Esophagus muscularis mucosa (tissue), 4 donors: ENCODE measurements at regions not wholly inside any gene's neighbourhood (a gene's known extent, or its start where the extent isn't known, plus 50 kb on each side); places are given as distances from the start of the nearest gene placed in this dataset.

Experiments used
- DNase-seq: peaks from one replicate; pipeline ENCODE4 v3.0.0-alpha.2; 2017; ENCODE audit errors: extremely low spot score
- H3K27ac ChIP-seq, 4 donors: fragments of 200-600 bp; sonication (generic); replicated peaks in 1 of 4; 1 replicate in 3 of 4; 2 replicates in 1 of 4; pipeline ENCODE4 v1.5.1; 2016 to 2019; ENCODE audit warnings: mild to moderate bottlenecking in 1 of 4
- H3K27me3 ChIP-seq, 4 donors: fragments of 200-600 bp; sonication (generic); one replicate each; pipeline versions ENCODE4 v1.5.1 to v1.6.0; 2016 to 2019
- H3K36me3 ChIP-seq, 4 donors: fragments of 200-600 bp; sonication (generic); one replicate each; pipeline ENCODE4 v1.5.1; 2016 to 2019
- H3K4me1 ChIP-seq, 4 donors: fragments of 200-600 bp; sonication (generic); one replicate each; pipeline ENCODE4 v1.5.1; 2016 to 2019
- H3K4me3 ChIP-seq, 4 donors: fragments of 200-600 bp; sonication (generic); 1 replicate in 2 of 4; 2 replicates in 2 of 4; pipeline ENCODE4 v1.5.1; 2016 to 2019; ENCODE audit warnings: mild to moderate bottlenecking in 4 of 4, moderate library complexity in 1 of 4
- H3K9me3 ChIP-seq, 4 donors: fragments of 200-600 bp; sonication (generic); 1 replicate in 3 of 4; 2 replicates in 1 of 4; pipeline ENCODE4 v1.5.1; 2016 to 2019
- CTCF ChIP-seq, 3 experiments: fragments of 200-600 bp in 2 of 3; fragments of 450-650 bp in 1 of 3; sonication (generic) in 2 of 3; IDR thresholded peaks; one replicate each; pipeline ENCODE4 v1.5.1; 2017 to 2019; ENCODE audit warnings: antibody characterized with exemption in 3 of 3, mild to moderate bottlenecking in 2 of 3, moderate library complexity in 1 of 3
- EP300 ChIP-seq: sonication (generic); formaldehyde crosslinking; IDR thresholded peaks from one replicate; pipeline ENCODE4 v1.6.1; 2017; ENCODE audit warnings: antibody characterized with exemption
- POLR2A ChIP-seq: fragments of 450-650 bp; IDR thresholded peaks from one replicate; pipeline ENCODE4 v1.6.1; 2017; ENCODE audit warnings: antibody characterized with exemption, moderate library complexity, mild to moderate bottlenecking, low read depth
- POLR2AphosphoS5 ChIP-seq, 2 donors: sonication (generic); formaldehyde crosslinking; IDR thresholded peaks; one replicate each; pipeline ENCODE4 v1.6.1; 2017; ENCODE audit warnings: antibody characterized with exemption in 2 of 2
- WGBS: methylation state at CpG from one replicate; pipeline ENCODE4 v1.1.5; 2018; 5-methylcytosine and 5-hydroxymethylcytosine counted together
- intact Hi-C: fragments of 100-400 bp; cut with DNase I; formaldehyde crosslinking; loops from one replicate; pipeline ENCODE4 v1.15.1; 2023

- no peak overlapping the region for H3K4me3 ChIP-seq
- intact Hi-C loops = no loop called here
- 81% methylated on average over 9 of the region's 9 CpGs for WGBS
- no peaks in the 10 kb centered on the region for H3K36me3 ChIP-seq
- no peaks in the 10 kb centered on the region for H3K4me1 ChIP-seq
- no peak for DNase-seq
- no peak overlapping the region for H3K27ac ChIP-seq
- H3K27me3 ChIP-seq = no peaks in the 10 kb centered on the region
- H3K9me3 ChIP-seq = peaks cover 0 to 3% (median 1%) of the 10 kb centered on the region in 4 donors
- TF ChIP-seq POLR2AphosphoS5 (IDR thresholded peaks at IDR 0.05) (no peak), EP300 (no peak), CTCF (IDR thresholded peaks at IDR 0.05) (no peak), POLR2A (no peak)
These were observed 88.9 kb upstream of the TRIO start for GRCh38 chr5:14054111-14054854.

DNA sequence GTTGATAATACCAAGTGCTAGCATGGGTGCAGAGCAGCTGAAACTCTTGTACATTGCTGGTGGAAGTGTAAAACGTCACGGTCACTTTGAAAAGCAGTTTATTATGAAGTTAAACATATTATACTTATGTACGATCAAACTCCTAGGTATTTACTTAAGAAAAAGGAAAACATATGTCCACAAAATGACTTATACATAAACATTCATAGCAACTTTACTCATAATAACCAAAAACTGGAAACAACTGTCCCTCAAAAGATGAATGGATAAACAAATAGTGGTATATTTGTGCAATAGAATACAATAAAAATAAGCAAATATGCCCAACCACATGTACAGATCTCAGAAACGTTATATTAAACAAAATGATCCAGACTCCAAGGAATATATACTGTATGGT is 92.3 kb upstream of the TRIO start:
- peaks cover 0 to 14% (median 6%) of the 10 kb centered on the region in 4 donors for H3K9me3 ChIP-seq
- H3K27me3 ChIP-seq = no peaks in the 10 kb centered on the region
- WGBS = 39% methylated on average over 4 of the region's 4 CpGs
- intact Hi-C loops = no loop called here
- H3K4me1 ChIP-seq = no peaks in the 10 kb centered on the region
- TF ChIP-seq EP300 (no peak), CTCF (IDR thresholded peaks at IDR 0.05) (no peak), POLR2A (no peak), POLR2AphosphoS5 (IDR thresholded peaks at IDR 0.05) (no peak)
- H3K36me3 ChIP-seq = no peaks in the 10 kb centered on the region
- no peak overlapping the region for H3K27ac ChIP-seq
- no peak for DNase-seq
- no peak overlapping the region for H3K4me3 ChIP-seq

DNA sequence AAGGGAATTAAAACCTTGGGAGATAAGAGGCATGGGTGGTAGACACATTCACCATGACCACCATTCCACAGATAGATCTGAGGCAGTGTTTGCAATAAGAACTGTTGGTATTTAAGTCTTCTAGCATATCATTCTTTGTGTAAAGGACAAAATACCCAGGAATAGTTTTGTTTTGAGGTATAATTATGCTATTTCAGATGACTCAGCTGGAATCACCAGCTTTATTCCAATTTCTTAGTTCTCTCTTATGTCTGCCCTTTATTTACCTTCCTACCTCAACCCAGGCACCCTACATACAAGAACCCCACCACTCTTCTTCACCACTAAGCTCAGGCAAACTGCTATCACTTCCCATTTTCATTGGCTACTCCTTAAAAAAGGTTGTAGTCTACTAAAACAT is 94.7 kb upstream of the TRIO start:
- Histone ChIP-seq H3K27me3 (no peaks in the 10 kb centered on the region), H3K9me3 (peaks cover 0 to 14% (median 6%) of the 10 kb centered on the region in 4 donors), H3K4me3 (no peak overlapping the region), H3K36me3 (no peaks in the 10 kb centered on the region), H3K27ac (no peak overlapping the region), H3K4me1 (no peaks in the 10 kb centered on the region)
- TF ChIP-seq CTCF (IDR thresholded peaks at IDR 0.05) (no peak), POLR2A (no peak), POLR2AphosphoS5 (IDR thresholded peaks at IDR 0.05) (no peak), EP300 (no peak)
- DNase-seq = no peak
- intact Hi-C loops = no loop called here

GRCh38 chr5:14041528-14042192 is 97.2 kb upstream of the DNAH5 start:
- Histone ChIP-seq H3K36me3 (no peaks in the 10 kb centered on the region), H3K4me1 (peaks cover 5 to 18% (median 10%) of the 10 kb centered on the region in 4 donors), H3K9me3 (no peaks in the 10 kb centered on the region), H3K4me3 (no peak overlapping the region), H3K27me3 (no peaks in the 10 kb centered on the region), H3K27ac (no peak overlapping the region)
- intact Hi-C loops = no loop called here
- TF ChIP-seq EP300 = no peak
- no peak for TF ChIP-seq POLR2A
- TF ChIP-seq POLR2AphosphoS5 (IDR thresholded peaks at IDR 0.05) = no peak
- TF ChIP-seq CTCF (IDR thresholded peaks at IDR 0.05) = no peak
- no peak for DNase-seq
- 86% methylated on average over 11 of the region's 11 CpGs for WGBS
